OCI-LY1 (cell line): ENCODE measurements at regions not wholly inside any gene's neighbourhood (a gene's known extent, or its start where the extent isn't known, plus 50 kb on each side); places are given as distances from the start of the nearest gene placed in this dataset.

Source experiments
- EZH2 ChIP-seq: fragments of 200-600 bp; sonication (generic), shearing (Covaris generic); IDR thresholded peaks from 2 replicates; pipeline ENCODE4 v1.8.0; 2017; ENCODE audit warnings: borderline replicate concordance, mixed run types, mild to moderate bottlenecking, antibody characterized with exemption, low read length, moderate library complexity, mixed read lengths
- TF ChIP-seq, protein P1 (sequence below): fragments of 200-600 bp; sonication (generic), shearing (Covaris generic); IDR thresholded peaks from 2 replicates; pipeline ENCODE4 v1.5.1; 2017; ENCODE audit warnings: mild to moderate bottlenecking, antibody characterized with exemption, low read length, moderate library complexity, mixed read lengths

GRCh38 chr22:49344656-49345055 is 483.0 kb downstream of the BRD1 start:
- TF ChIP-seq, protein P1, sequence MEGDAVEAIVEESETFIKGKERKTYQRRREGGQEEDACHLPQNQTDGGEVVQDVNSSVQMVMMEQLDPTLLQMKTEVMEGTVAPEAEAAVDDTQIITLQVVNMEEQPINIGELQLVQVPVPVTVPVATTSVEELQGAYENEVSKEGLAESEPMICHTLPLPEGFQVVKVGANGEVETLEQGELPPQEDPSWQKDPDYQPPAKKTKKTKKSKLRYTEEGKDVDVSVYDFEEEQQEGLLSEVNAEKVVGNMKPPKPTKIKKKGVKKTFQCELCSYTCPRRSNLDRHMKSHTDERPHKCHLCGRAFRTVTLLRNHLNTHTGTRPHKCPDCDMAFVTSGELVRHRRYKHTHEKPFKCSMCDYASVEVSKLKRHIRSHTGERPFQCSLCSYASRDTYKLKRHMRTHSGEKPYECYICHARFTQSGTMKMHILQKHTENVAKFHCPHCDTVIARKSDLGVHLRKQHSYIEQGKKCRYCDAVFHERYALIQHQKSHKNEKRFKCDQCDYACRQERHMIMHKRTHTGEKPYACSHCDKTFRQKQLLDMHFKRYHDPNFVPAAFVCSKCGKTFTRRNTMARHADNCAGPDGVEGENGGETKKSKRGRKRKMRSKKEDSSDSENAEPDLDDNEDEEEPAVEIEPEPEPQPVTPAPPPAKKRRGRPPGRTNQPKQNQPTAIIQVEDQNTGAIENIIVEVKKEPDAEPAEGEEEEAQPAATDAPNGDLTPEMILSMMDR = no peak
- no peak for TF ChIP-seq EZH2
